Ovary (tissue), 3 donors: ENCODE measurements at regions not wholly inside any gene's neighbourhood (a gene's known extent, or its start where the extent isn't known, plus 50 kb on each side); places are given as distances from the start of the nearest gene placed in this dataset.

Experiments used
- EP300 ChIP-seq: sonication (generic); formaldehyde crosslinking; IDR thresholded peaks from one replicate; pipeline ENCODE4 v1.6.1; 2017; ENCODE audit warnings: antibody characterized with exemption
- POLR2A ChIP-seq: fragments of 450-650 bp; IDR thresholded peaks from one replicate; pipeline ENCODE4 v1.6.1; 2017; ENCODE audit warnings: antibody characterized with exemption, mild to moderate bottlenecking, moderate library complexity
- TF ChIP-seq, protein P1 (sequence below), 3 donors: fragments of 450-650 bp in 2 of 3; fragments of 200-600 bp in 1 of 3; IDR thresholded peaks; one replicate each; pipeline versions ENCODE4 v1.5.1 to v1.8.0; 2016 to 2022; ENCODE audit warnings: antibody characterized with exemption in 3 of 3, mild to moderate bottlenecking in 1 of 3
- donor health status: DM: no; HTN: no; CAD: no.

DNA sequence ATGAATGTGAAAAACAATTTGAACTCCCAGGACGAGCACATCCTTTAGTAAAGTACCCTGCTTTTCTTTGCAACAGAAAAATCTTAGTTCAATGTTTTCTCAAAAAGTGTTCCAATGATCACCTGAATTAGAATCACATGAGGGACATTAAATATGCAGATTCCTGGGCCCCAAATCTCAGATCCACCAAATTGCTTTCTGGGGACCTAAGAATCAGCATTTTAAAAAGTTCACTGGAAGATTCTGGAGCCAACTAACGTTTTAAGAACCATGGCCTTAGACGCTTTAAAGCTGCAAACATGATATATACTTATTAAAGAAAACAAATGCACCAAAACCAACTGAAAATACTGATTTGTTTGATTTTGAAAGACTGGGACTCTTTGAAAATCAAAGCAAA lies 143.4 kb upstream of the TMEM168 start:
- TF ChIP-seq, protein P1, sequence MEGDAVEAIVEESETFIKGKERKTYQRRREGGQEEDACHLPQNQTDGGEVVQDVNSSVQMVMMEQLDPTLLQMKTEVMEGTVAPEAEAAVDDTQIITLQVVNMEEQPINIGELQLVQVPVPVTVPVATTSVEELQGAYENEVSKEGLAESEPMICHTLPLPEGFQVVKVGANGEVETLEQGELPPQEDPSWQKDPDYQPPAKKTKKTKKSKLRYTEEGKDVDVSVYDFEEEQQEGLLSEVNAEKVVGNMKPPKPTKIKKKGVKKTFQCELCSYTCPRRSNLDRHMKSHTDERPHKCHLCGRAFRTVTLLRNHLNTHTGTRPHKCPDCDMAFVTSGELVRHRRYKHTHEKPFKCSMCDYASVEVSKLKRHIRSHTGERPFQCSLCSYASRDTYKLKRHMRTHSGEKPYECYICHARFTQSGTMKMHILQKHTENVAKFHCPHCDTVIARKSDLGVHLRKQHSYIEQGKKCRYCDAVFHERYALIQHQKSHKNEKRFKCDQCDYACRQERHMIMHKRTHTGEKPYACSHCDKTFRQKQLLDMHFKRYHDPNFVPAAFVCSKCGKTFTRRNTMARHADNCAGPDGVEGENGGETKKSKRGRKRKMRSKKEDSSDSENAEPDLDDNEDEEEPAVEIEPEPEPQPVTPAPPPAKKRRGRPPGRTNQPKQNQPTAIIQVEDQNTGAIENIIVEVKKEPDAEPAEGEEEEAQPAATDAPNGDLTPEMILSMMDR (IDR thresholded peaks at IDR 0.05): no peak
- TF ChIP-seq POLR2A (no peak), EP300 (no peak)
